Ovary (tissue), 3 donors: ENCODE measurements at regions not wholly inside any gene's neighbourhood (a gene's known extent, or its start where the extent isn't known, plus 50 kb on each side); places are given as distances from the start of the nearest gene placed in this dataset.
"Not testable (repeated sequence)": the region's sequence is repeated elsewhere in the genome, so short reads cannot be mapped to it uniquely, and the experiment has no call there.

Experiments
- POLR2A ChIP-seq: fragments of 450-650 bp; IDR thresholded peaks from one replicate; pipeline ENCODE4 v1.6.1; 2017; ENCODE audit warnings: antibody characterized with exemption, mild to moderate bottlenecking, moderate library complexity
- TF ChIP-seq, protein P1 (sequence below), 3 donors: fragments of 450-650 bp in 2 of 3; fragments of 200-600 bp in 1 of 3; IDR thresholded peaks; one replicate each; pipeline versions ENCODE4 v1.5.1 to v1.8.0; 2016 to 2022; ENCODE audit warnings: antibody characterized with exemption in 3 of 3, mild to moderate bottlenecking in 1 of 3
- donor health status: DM: no; HTN: no; CAD: no.

DNA sequence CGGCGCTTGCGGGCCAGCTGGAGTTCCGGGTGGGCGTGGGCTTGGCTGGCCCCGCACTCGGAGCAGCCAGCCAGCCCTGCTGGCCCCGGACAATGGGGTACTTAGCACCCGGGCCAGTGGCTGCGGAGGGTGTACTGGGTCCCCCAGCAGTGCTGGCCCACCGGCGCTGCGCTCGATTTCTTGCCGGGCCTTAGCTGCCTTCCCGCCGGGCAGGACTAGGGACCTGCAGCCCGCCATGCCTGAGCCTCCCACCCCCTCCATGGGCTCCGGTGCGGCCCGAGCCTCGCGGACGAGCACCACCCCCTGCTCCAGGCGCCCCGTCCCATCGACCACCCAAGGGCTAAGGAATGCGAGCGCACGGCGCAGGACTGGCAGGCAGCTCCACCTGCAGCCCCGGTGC, 61.4 kb upstream of the CAPRIN1 start:
- TF ChIP-seq, protein P1, sequence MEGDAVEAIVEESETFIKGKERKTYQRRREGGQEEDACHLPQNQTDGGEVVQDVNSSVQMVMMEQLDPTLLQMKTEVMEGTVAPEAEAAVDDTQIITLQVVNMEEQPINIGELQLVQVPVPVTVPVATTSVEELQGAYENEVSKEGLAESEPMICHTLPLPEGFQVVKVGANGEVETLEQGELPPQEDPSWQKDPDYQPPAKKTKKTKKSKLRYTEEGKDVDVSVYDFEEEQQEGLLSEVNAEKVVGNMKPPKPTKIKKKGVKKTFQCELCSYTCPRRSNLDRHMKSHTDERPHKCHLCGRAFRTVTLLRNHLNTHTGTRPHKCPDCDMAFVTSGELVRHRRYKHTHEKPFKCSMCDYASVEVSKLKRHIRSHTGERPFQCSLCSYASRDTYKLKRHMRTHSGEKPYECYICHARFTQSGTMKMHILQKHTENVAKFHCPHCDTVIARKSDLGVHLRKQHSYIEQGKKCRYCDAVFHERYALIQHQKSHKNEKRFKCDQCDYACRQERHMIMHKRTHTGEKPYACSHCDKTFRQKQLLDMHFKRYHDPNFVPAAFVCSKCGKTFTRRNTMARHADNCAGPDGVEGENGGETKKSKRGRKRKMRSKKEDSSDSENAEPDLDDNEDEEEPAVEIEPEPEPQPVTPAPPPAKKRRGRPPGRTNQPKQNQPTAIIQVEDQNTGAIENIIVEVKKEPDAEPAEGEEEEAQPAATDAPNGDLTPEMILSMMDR (IDR thresholded peaks at IDR 0.05): not testable (repeated sequence)
- not testable (repeated sequence) for TF ChIP-seq POLR2A
